Glomerular visceral epithelial cell (primary cell): ENCODE measurements at regions not wholly inside any gene's neighbourhood (a gene's known extent, or its start where the extent isn't known, plus 50 kb on each side); places are given as distances from the start of the nearest gene placed in this dataset.

Source experiments
- DNase-seq: peaks from one replicate; pipeline ENCODE4 v3.0.0-alpha.2; 2016; ENCODE audit errors: extremely low spot score

GRCh38 chr13:52975969-52976368 is 52.6 kb upstream of the OLFM4 start:
- DNase-seq = no peak

GRCh38 chr13:52975161-52975560 is 53.5 kb upstream of the OLFM4 start:
- no peak for DNase-seq

GRCh38 chr13:52974711-52975110 is 53.9 kb upstream of the OLFM4 start:
- no peak for DNase-seq

- DNase-seq = no peak
Observed at GRCh38 chr13:52969373-52969772, 59.2 kb upstream of the OLFM4 start.

GRCh38 chr13:52968074-52968700 is 60.4 kb upstream of the OLFM4 start:
- peak; percentile 53 for DNase-seq

- no peak for DNase-seq
Observed at GRCh38 chr13:52961987-52962386, 66.6 kb upstream of the OLFM4 start.

GRCh38 chr13:52961256-52961910 is 67.2 kb upstream of the OLFM4 start:
- no peak for DNase-seq

GRCh38 chr13:52955472-52955874 is 73.1 kb upstream of the OLFM4 start:
- DNase-seq = no peak

GRCh38 chr13:52954838-52955237 is 73.8 kb upstream of the OLFM4 start:
- no peak for DNase-seq

GRCh38 chr13:52950436-52950956 is 78.1 kb upstream of the OLFM4 start:
- DNase-seq = no peak

- no peak for DNase-seq
Observed at GRCh38 chr13:52949742-52950141, 78.9 kb upstream of the OLFM4 start.

GRCh38 chr13:52949044-52949443 is 79.6 kb upstream of the OLFM4 start:
- DNase-seq = no peak

- DNase-seq = no peak
Observed at GRCh38 chr13:52947921-52948373, 80.7 kb upstream of the OLFM4 start.

- DNase-seq = no peak
Observed at GRCh38 chr13:52945348-52945747, 83.3 kb upstream of the OLFM4 start.

GRCh38 chr13:52944697-52945096 is 83.9 kb upstream of the OLFM4 start:
- DNase-seq = no peak

GRCh38 chr13:52938065-52938464 is 89.6 kb upstream of the PCDH8 start:
- no peak for DNase-seq

- no peak for DNase-seq
Observed at GRCh38 chr13:52936806-52937205, 88.4 kb upstream of the PCDH8 start.

GRCh38 chr13:52934258-52934657 is 85.8 kb upstream of the PCDH8 start:
- no peak for DNase-seq

- DNase-seq = no peak
Observed at GRCh38 chr13:52933547-52934210, 85.2 kb upstream of the PCDH8 start.

GRCh38 chr13:52933099-52933498 is 84.7 kb upstream of the PCDH8 start:
- DNase-seq = no peak

GRCh38 chr13:52932649-52933048 is 84.2 kb upstream of the PCDH8 start:
- DNase-seq = no peak

- no peak for DNase-seq
Observed at GRCh38 chr13:52931539-52932431, 83.3 kb upstream of the PCDH8 start.
